HAP-1 (cell line): ENCODE measurements at regions not wholly inside any gene's neighbourhood (a gene's known extent, or its start where the extent isn't known, plus 50 kb on each side); places are given as distances from the start of the nearest gene placed in this dataset.

Experiments used
- DNase-seq, 2 experiments: peaks; one replicate each; pipeline ENCODE4 v3.0.0-alpha.2; 2016 to 2020; ENCODE audit warnings: low spot score in 2 of 2
- H3K27me3 ChIP-seq: fragments of 250-450 bp; sonication (Bioruptor Pico); 2 replicates; pipeline ENCODE4 v1.5.1; 2020; ENCODE audit warnings: low read depth, mild to moderate bottlenecking, moderate library complexity
- H3K36me3 ChIP-seq: fragments of 250-450 bp; sonication (Bioruptor Pico); replicated peaks from 2 replicates; pipeline ENCODE4 v1.5.1; 2020; ENCODE audit warnings: mild to moderate bottlenecking
- H3K4me1 ChIP-seq: fragments of 250-450 bp; sonication (Bioruptor Pico); 2 replicates; pipeline ENCODE4 v1.5.1; 2020; ENCODE audit warnings: mild to moderate bottlenecking
- H3K4me3 ChIP-seq: fragments of 250-450 bp; sonication (Bioruptor Pico); 2 replicates; pipeline ENCODE4 v1.5.1; 2020; ENCODE audit warnings: mild to moderate bottlenecking, moderate library complexity
- H3K9me3 ChIP-seq: fragments of 250-450 bp; sonication (Bioruptor Pico); 2 replicates; pipeline ENCODE4 v1.5.1; 2020; ENCODE audit warnings: mild to moderate bottlenecking, moderate library complexity
- in situ Hi-C: fragments of 300-500 bp; cut with MboI; formaldehyde crosslinking; loops from 3 replicates; pipeline ENCODE4 v1.14.3; 2020; ENCODE audit warnings: low sequenced_read_pairs, inconsistent platforms, mixed read lengths

- H3K4me1 ChIP-seq: no peaks in the 10 kb centered on the region
- no peaks in the 10 kb centered on the region for H3K27me3 ChIP-seq
- H3K36me3 ChIP-seq: no peaks in the 10 kb centered on the region
- in situ Hi-C loops: no loop called here
- H3K9me3 ChIP-seq: no peaks in the 10 kb centered on the region
- no peak overlapping the region for H3K4me3 ChIP-seq
- DNase-seq: no peak
Measured at GRCh38 chr12:108065069-108065468, 64.0 kb upstream of the WSCD2 start.

GRCh38 chr12:108066583-108067577 lies 62.2 kb upstream of the WSCD2 start:
- H3K9me3 ChIP-seq: no peaks in the 10 kb centered on the region
- in situ Hi-C loops: no loop called here
- H3K4me1 ChIP-seq: no peaks in the 10 kb centered on the region
- H3K27me3 ChIP-seq: no peaks in the 10 kb centered on the region
- H3K36me3 ChIP-seq: no peaks in the 10 kb centered on the region
- DNase-seq: no peak
- H3K4me3 ChIP-seq: no peak overlapping the region

- no peaks in the 10 kb centered on the region for H3K9me3 ChIP-seq
- no peak for DNase-seq
- H3K36me3 ChIP-seq: no peaks in the 10 kb centered on the region
- in situ Hi-C loops: no loop called here
- H3K27me3 ChIP-seq: no peaks in the 10 kb centered on the region
- H3K4me3 ChIP-seq: no peak overlapping the region
- no peaks in the 10 kb centered on the region for H3K4me1 ChIP-seq
Measured at GRCh38 chr12:108069651-108070165, 59.4 kb upstream of the WSCD2 start.

- Histone ChIP-seq H3K27me3 (no peaks in the 10 kb centered on the region), H3K36me3 (no peaks in the 10 kb centered on the region), H3K9me3 (no peaks in the 10 kb centered on the region), H3K4me3 (no peak overlapping the region), H3K4me1 (no peaks in the 10 kb centered on the region)
- DNase-seq: no peak
- in situ Hi-C loops: no loop called here
Measured at GRCh38 chr12:108075561-108075960, 53.5 kb upstream of the WSCD2 start.

DNA sequence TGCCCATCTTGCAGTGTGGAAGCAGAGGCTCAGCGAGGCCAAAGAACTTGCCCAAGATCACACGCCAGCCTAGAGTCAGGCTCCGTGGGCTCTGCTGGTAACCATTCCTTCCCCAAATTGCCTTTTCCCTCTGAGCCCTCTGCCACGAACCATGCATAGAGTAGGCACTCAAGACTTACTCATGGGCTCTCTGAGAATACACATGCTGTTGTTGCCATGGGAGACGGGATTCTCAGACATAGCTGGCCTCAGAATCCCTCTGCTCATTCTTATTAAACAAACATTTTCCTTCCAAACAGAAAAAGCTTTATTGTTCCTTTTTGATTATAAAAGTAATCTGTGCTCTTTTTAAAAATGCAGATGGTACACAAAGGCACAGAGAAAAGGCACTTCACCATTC lies 52.5 kb upstream of the WSCD2 start:
- in situ Hi-C loops: no loop called here
- Histone ChIP-seq H3K27me3 (no peaks in the 10 kb centered on the region), H3K4me1 (no peaks in the 10 kb centered on the region), H3K4me3 (no peak overlapping the region), H3K36me3 (no peaks in the 10 kb centered on the region), H3K9me3 (no peaks in the 10 kb centered on the region)
- DNase-seq: no peak

GRCh38 chr12:108078428-108078827 lies 50.7 kb upstream of the WSCD2 start:
- Histone ChIP-seq H3K27me3 (no peaks in the 10 kb centered on the region), H3K36me3 (no peaks in the 10 kb centered on the region), H3K4me1 (no peaks in the 10 kb centered on the region), H3K9me3 (no peaks in the 10 kb centered on the region), H3K4me3 (no peak overlapping the region)
- in situ Hi-C loops: no loop called here
- DNase-seq: no peak
